ENCODE measurements at regions not wholly inside any gene's neighbourhood (a gene's known extent, or its start where the extent isn't known, plus 50 kb on each side); places are given as distances from the start of the nearest gene placed in this dataset.

GRCh38 chr19:30123611-30124010, 181.6 kb downstream of the URI1 start:
- no peak for DNase-seq (ENCODE audit: low read depth in 3 of 3)

- DNase-seq (ENCODE audit: low read depth in 3 of 3): no peak
Measured at GRCh38 chr19:30128211-30128610, 186.2 kb downstream of the URI1 start.

- DNase-seq (ENCODE audit: low read depth in 3 of 3): no peak
Measured at GRCh38 chr19:30130356-30131122, 188.5 kb downstream of the URI1 start.

GRCh38 chr19:30131246-30131645, 189.2 kb downstream of the URI1 start:
- no peak for DNase-seq (ENCODE audit: low read depth in 3 of 3)

GRCh38 chr19:30131722-30132291, 189.8 kb downstream of the URI1 start:
- DNase-seq (ENCODE audit: low read depth in 3 of 3): no peak

- DNase-seq (ENCODE audit: low read depth in 3 of 3): no peak
Measured at GRCh38 chr19:30132343-30133075, 190.5 kb downstream of the URI1 start.

GRCh38 chr19:30133803-30134202, 191.8 kb downstream of the URI1 start:
- DNase-seq (ENCODE audit: low read depth in 3 of 3): no peak

- no peak for DNase-seq (ENCODE audit: low read depth in 3 of 3)
Measured at GRCh38 chr19:30135093-30135757, 193.2 kb downstream of the URI1 start.

- no peak for DNase-seq (ENCODE audit: low read depth in 3 of 3)
Measured at GRCh38 chr19:30135797-30136196, 193.8 kb downstream of the URI1 start.

GRCh38 chr19:30136611-30137195, 194.7 kb downstream of the URI1 start:
- DNase-seq (ENCODE audit: low read depth in 3 of 3): no peak

GRCh38 chr19:30137747-30138146, 195.7 kb downstream of the URI1 start:
- DNase-seq (ENCODE audit: low read depth in 3 of 3): no peak

GRCh38 chr19:30144242-30144758, 202.3 kb downstream of the URI1 start:
- no peak for DNase-seq (ENCODE audit: low read depth in 3 of 3)

- DNase-seq (ENCODE audit: low read depth in 3 of 3): no peak
Measured at GRCh38 chr19:30144802-30145201, 202.8 kb downstream of the URI1 start.

- DNase-seq (ENCODE audit: low read depth in 3 of 3): no peak
Measured at GRCh38 chr19:30145467-30145866, 203.4 kb downstream of the URI1 start.

GRCh38 chr19:30146346-30146745, 204.3 kb downstream of the URI1 start:
- no peak for DNase-seq (ENCODE audit: low read depth in 3 of 3)

- DNase-seq (ENCODE audit: low read depth in 3 of 3): no peak
Measured at GRCh38 chr19:30148039-30148790, 206.2 kb downstream of the URI1 start.

GRCh38 chr19:30148803-30149202, 206.8 kb downstream of the URI1 start:
- no peak for DNase-seq (ENCODE audit: low read depth in 3 of 3)

GRCh38 chr19:30149300-30149699, 207.3 kb downstream of the URI1 start:
- no peak for DNase-seq (ENCODE audit: low read depth in 3 of 3)

GRCh38 chr19:30150626-30151025, 208.6 kb downstream of the URI1 start:
- DNase-seq (ENCODE audit: low read depth in 3 of 3): no peak

- no peak for DNase-seq (ENCODE audit: low read depth in 3 of 3)
Measured at GRCh38 chr19:30151081-30151480, 209.0 kb downstream of the URI1 start.

All from stimulated activated CD4-positive, alpha-beta T cell treated with anti-CD3 and anti-CD28 coated beads, TNF-alpha, amount 100 ng/mL, for 48 hours (primary cell).